ENCODE measurements at regions not wholly inside any gene's neighbourhood (a gene's known extent, or its start where the extent isn't known, plus 50 kb on each side); places are given as distances from the start of the nearest gene placed in this dataset.

DNA sequence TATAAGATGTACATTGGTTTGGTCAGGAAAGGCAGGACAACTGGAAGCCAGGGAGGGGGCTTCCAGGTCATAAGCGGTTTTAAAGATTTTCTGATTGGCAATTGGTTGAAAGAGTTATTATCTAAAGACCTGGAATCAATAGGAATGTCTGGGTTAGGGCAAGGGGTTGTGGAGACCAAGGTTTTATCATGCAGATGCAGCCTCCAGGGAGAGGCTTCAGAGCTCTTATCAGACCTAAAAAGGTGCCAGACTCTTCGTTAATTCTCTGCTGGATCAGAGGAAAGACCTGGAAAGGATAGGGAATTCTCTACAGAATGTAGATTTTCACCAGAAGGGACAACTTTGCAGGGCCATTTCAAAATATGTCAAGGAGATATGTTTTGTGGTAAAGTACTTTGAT lies 62.8 kb downstream of the BEX3 start:
- TF ChIP-seq EZH2 (IDR thresholded peaks at IDR 0.05; ENCODE audit: low read length, missing control alignments), result no peak
- TF ChIP-seq CTCF (conservative IDR thresholded peaks at IDR 0.05 in 1 of 2, IDR thresholded peaks at IDR 0.05 in 1 of 2; ENCODE audit: low read depth in 1 of 2, low read length in 2 of 2), result no peak
